SW480 (cell line): ENCODE measurements at regions not wholly inside any gene's neighbourhood (a gene's known extent, or its start where the extent isn't known, plus 50 kb on each side); places are given as distances from the start of the nearest gene placed in this dataset.

Experiments
- DNase-seq: peaks from one replicate; pipeline ENCODE4 v3.0.0-alpha.2; 2016; ENCODE audit warnings: low spot score

GRCh38 chr10:42933448-42934340, 143.2 kb upstream of the RET start:
- DNase-seq: peak; percentile 11

- no peak for DNase-seq
Observed at GRCh38 chr10:42934351-42934811, 142.5 kb upstream of the RET start.

DNA sequence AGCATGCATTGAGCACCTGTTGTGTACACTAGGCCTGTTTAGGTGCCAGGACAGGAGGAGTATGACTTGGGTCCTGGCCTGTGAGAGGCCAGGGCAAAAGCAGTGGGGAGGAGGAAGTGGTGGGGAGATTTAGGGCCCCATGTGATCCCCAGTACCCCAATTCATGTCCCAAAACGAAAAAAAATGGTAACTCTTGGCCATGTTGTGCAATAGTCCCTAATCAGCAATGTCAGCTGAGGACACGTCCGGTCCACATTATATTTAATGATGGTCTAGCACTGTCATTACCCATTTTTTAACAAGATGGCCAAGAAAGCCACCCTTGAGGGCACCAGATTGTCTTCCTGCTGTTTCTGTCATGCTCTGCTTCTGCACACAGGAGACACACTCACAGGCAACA, 142.0 kb upstream of the RET start:
- DNase-seq: no peak

GRCh38 chr10:42935466-42935865, 141.4 kb upstream of the RET start:
- no peak for DNase-seq

DNA sequence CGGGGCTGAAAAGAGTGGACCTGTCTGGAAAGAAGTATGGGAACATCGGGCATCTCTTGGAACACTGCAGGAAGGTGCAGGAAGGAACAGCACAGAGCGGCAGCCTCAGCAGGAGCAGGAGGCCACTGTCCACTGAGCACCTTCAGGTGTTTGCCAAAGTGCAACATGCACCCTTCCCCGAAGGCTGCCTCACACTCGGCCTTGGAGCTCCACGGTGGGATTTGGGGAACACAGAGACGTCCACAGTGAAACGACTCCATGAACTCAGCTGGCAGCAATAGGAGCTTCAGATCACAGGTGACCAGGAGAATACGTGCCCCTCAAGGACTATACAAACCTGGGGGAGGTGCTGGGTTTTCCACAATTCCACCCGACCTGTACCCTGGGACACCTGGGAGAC, 140.3 kb upstream of the RET start:
- DNase-seq: no peak

GRCh38 chr10:42937048-42937447, 139.8 kb upstream of the RET start:
- no peak for DNase-seq

DNA sequence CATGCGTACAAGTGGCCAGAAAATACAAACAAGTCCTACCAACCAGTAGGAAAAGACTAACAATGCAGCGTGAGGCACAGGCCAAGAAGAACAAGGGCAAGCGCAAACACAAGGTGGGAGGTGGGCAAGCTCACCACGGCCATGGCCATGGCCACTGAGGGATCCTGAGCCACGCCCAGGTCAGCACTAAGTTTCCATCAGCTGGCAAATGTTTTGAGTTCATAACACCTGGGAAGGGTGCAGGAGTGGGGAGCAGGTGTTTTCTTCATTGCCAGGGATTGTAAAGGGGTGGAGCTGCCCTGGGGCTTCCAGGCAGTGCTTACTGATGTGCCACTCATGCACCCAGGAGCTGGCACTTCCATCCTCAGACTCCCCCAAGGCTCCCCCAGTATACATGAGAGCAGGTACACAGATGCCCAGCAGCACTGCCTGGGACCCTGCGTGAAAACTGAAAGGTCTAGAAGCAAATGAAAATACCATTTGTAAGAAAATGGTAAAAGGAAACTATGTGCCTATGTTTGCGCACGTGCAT, 139.2 kb upstream of the RET start:
- DNase-seq: no peak

DNA sequence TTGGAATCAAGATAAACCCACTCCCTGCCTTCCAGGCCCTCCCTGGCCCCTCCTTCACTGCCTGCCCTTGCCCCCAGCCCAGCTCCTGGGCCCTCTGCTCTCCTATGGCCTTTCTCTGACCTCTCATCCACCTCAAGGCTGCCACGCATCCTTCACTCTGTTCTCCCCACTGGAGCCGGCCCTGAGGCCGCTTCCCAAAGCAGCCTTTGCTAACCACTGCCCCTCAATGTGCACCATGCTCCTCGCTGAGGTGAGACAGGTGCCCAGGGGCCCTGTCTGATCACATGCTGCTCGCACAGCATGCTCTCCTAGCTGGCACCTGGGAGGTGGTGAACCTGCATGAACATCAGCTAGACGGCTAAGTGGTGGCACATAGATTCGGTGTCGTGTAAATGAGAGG, 138.5 kb upstream of the RET start:
- DNase-seq: no peak

- no peak for DNase-seq
Observed at GRCh38 chr10:42939237-42939636, 137.6 kb upstream of the RET start.

DNA sequence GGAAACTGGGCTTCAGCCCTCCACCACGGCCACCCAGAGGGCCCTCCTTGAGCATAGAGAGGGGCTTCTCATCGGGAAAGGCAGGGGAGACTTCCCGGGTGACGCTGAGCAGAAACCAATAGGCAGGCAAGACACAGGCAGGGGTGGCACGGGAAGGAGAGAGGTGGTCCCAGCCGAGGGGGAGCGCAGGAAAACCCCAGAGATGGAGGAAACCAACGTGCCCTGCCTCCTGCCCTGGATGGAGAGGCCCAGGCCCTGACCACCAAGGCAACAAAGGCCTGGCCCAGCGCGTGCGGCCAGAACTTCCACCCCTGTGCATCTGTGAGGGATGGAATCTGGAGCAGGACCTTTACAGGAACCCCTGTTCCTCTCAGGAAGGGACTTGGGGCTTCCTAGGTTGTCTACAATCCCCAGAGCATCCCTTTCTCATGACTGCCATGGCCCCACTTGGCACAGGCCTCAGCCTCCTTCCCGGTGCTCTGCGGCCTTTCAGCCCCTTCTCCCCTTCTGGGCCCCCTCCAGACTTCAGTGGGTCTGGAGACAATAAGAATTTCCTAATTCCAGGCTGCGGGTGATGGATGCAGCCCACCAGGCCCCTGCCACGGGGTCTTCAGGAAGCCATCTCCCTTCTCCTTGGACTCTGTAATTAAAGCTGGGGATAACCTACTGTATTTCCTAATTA, 137.0 kb upstream of the RET start:
- no peak for DNase-seq

- DNase-seq: no peak
Observed at GRCh38 chr10:42940487-42941294, 136.2 kb upstream of the RET start.

- DNase-seq: no peak
Observed at GRCh38 chr10:42941295-42941644, 135.6 kb upstream of the RET start.

- no peak for DNase-seq
Observed at GRCh38 chr10:42941790-42942189, 135.1 kb upstream of the RET start.

GRCh38 chr10:42942279-42942950, 134.5 kb upstream of the RET start:
- no peak for DNase-seq

GRCh38 chr10:42943025-42943818, 133.6 kb upstream of the RET start:
- no peak for DNase-seq

DNA sequence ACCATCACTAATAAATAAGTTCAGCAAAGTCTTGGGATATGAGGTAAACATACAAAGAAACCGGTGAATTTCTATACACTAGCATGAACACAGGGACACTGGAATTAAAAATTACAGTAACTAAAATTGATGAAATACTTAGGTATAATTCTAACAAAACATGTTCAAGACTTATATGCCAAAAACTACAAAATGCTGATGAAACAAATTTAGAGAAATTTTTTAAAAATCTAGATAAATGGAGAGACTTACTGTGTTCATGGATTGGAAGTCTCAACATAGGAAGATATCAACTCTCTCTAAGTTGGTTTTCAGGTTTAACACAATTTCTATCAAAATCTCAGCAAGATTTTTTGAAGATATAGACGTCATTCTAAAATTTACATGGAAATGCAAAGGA, 128.8 kb upstream of the RET start:
- DNase-seq: no peak

DNA sequence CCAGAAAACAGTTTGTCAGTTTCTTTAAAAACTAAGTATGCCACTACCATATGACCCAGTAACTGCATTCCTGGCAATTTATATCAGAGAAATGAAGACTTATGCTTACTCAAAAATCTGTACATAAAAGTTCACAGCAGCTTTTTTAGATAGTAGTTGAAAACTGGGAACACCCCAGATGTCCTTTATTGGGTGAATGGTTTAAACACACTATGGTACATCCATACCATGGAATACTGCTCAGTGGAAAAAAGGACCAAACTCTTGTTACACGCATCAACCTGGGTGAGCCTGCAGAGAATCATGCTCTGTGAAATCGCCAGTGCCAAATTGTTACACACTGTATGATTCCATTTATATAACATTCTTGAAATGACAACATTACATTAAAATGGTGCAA, 127.6 kb upstream of the RET start:
- DNase-seq: no peak

GRCh38 chr10:42950606-42951485, 126.0 kb upstream of the RET start:
- no peak for DNase-seq

- DNase-seq: peak; percentile 16
Observed at GRCh38 chr10:42951486-42952251, 125.2 kb upstream of the RET start.
